ENCODE measurements at regions not wholly inside any gene's neighbourhood (a gene's known extent, or its start where the extent isn't known, plus 50 kb on each side); places are given as distances from the start of the nearest gene placed in this dataset.

GRCh38 chr14:106843386-106843785 lies 1317.0 kb downstream of the TMEM121 start:
- in situ Hi-C loops (cut with MboI; ENCODE audit: low pct_unique_long_range_greater_than_20kb, low sequenced_read_pairs, unreplicated experiment), result no loop called here
- TF ChIP-seq CTCF (IDR thresholded peaks at IDR 0.05; ENCODE audit: extremely low read depth, insufficient read depth, missing control alignments), result peak; percentile 43
- DNase-seq (ENCODE audit: low spot score), result no peak

GRCh38 chr14:106843951-106844483 lies 1317.6 kb downstream of the TMEM121 start:
- in situ Hi-C loops (cut with MboI; ENCODE audit: low pct_unique_long_range_greater_than_20kb, low sequenced_read_pairs, unreplicated experiment), result no loop called here
- no peak for TF ChIP-seq CTCF (IDR thresholded peaks at IDR 0.05; ENCODE audit: extremely low read depth, insufficient read depth, missing control alignments)
- no peak for DNase-seq (ENCODE audit: low spot score)

GRCh38 chr14:106844608-106845285 lies 1318.4 kb downstream of the TMEM121 start:
- DNase-seq (ENCODE audit: low spot score), result peak; percentile 52
- in situ Hi-C loops (cut with MboI; ENCODE audit: low pct_unique_long_range_greater_than_20kb, low sequenced_read_pairs, unreplicated experiment), result no loop called here
- no peak for TF ChIP-seq CTCF (IDR thresholded peaks at IDR 0.05; ENCODE audit: extremely low read depth, insufficient read depth, missing control alignments)

- DNase-seq (ENCODE audit: low spot score), result peak; percentile 44
- no peak for TF ChIP-seq CTCF (IDR thresholded peaks at IDR 0.05; ENCODE audit: extremely low read depth, insufficient read depth, missing control alignments)
- in situ Hi-C loops (cut with MboI; ENCODE audit: low pct_unique_long_range_greater_than_20kb, low sequenced_read_pairs, unreplicated experiment), result no loop called here
These were observed 1319.1 kb downstream of the TMEM121 start for GRCh38 chr14:106845286-106846087.

- TF ChIP-seq CTCF (IDR thresholded peaks at IDR 0.05; ENCODE audit: extremely low read depth, insufficient read depth, missing control alignments), result no peak
- no peak for DNase-seq (ENCODE audit: low spot score)
- in situ Hi-C loops (cut with MboI; ENCODE audit: low pct_unique_long_range_greater_than_20kb, low sequenced_read_pairs, unreplicated experiment), result no loop called here
These were observed 1319.8 kb downstream of the TMEM121 start for GRCh38 chr14:106846218-106846617.

- no peak for DNase-seq (ENCODE audit: low spot score)
- peak; percentile 53 for TF ChIP-seq CTCF (IDR thresholded peaks at IDR 0.05; ENCODE audit: extremely low read depth, insufficient read depth, missing control alignments)
- in situ Hi-C loops (cut with MboI; ENCODE audit: low pct_unique_long_range_greater_than_20kb, low sequenced_read_pairs, unreplicated experiment), result no loop called here
These were observed 1322.1 kb downstream of the TMEM121 start for GRCh38 chr14:106848330-106849121.
